ENCODE measurements at regions not wholly inside any gene's neighbourhood (a gene's known extent, or its start where the extent isn't known, plus 50 kb on each side); places are given as distances from the start of the nearest gene placed in this dataset.
"Not testable (repeated sequence)": the region's sequence is repeated elsewhere in the genome, so short reads cannot be mapped to it uniquely, and the experiment has no call there.

- H3K4me1 ChIP-seq (ENCODE audit: control insufficient read depth, insufficient read depth, low read length), result peaks cover 4% of the 10 kb centered on the region; the same call in 1 of the 2 replicates
- H3K9me3 ChIP-seq (ENCODE audit: control insufficient read depth, insufficient read depth, low read length), result no peaks in the 10 kb centered on the region
- H3K4me3 ChIP-seq (ENCODE audit: low read length), result no peak overlapping the region
- no peaks in the 10 kb centered on the region for H3K27me3 ChIP-seq (ENCODE audit: control insufficient read depth, insufficient read depth, low read length)
- DNase-seq (ENCODE audit: low read depth, low spot score), result no peak
- no peak overlapping the region for H3K27ac ChIP-seq (ENCODE audit: low read length)
- no peaks in the 10 kb centered on the region for H3K36me3 ChIP-seq (ENCODE audit: control insufficient read depth, insufficient read depth, low read length)
- WGBS (ENCODE audit: insufficient coverage, insufficient read length), result no CpG with 5 or more reads among the region's 3 CpGs
These were observed 123.1 kb upstream of the KRR1 start for GRCh38 chr12:75634244-75635222.

GRCh38 chr12:75633789-75634188, 122.4 kb upstream of the KRR1 start:
- Histone ChIP-seq H3K4me3 (ENCODE audit: low read length) (no peak overlapping the region), H3K27ac (ENCODE audit: low read length) (no peak overlapping the region), H3K27me3 (ENCODE audit: control insufficient read depth, insufficient read depth, low read length) (no peaks in the 10 kb centered on the region), H3K36me3 (ENCODE audit: control insufficient read depth, insufficient read depth, low read length) (no peaks in the 10 kb centered on the region), H3K4me1 (ENCODE audit: control insufficient read depth, insufficient read depth, low read length) (peaks cover 4% of the 10 kb centered on the region; the same call in 1 of the 2 replicates), H3K9me3 (ENCODE audit: control insufficient read depth, insufficient read depth, low read length) (no peaks in the 10 kb centered on the region)
- no peak for DNase-seq (ENCODE audit: low read depth, low spot score)
- no CpG with 5 or more reads among the region's 3 CpGs for WGBS (ENCODE audit: insufficient coverage, insufficient read length)

- Histone ChIP-seq H3K9me3 (ENCODE audit: control insufficient read depth, insufficient read depth, low read length) (no peaks in the 10 kb centered on the region), H3K4me3 (ENCODE audit: low read length) (no peak overlapping the region), H3K4me1 (ENCODE audit: control insufficient read depth, insufficient read depth, low read length) (peaks cover 4% of the 10 kb centered on the region; the same call in 1 of the 2 replicates), H3K36me3 (ENCODE audit: control insufficient read depth, insufficient read depth, low read length) (no peaks in the 10 kb centered on the region), H3K27ac (ENCODE audit: low read length) (no peak overlapping the region), H3K27me3 (ENCODE audit: control insufficient read depth, insufficient read depth, low read length) (no peaks in the 10 kb centered on the region)
- no CpG with 5 or more reads among the region's 3 CpGs for WGBS (ENCODE audit: insufficient coverage, insufficient read length)
- no peak for DNase-seq (ENCODE audit: low read depth, low spot score)
These were observed 121.0 kb upstream of the KRR1 start for GRCh38 chr12:75632442-75632841.

GRCh38 chr12:75631831-75632230, 120.4 kb upstream of the KRR1 start:
- no peaks in the 10 kb centered on the region for H3K36me3 ChIP-seq (ENCODE audit: control insufficient read depth, insufficient read depth, low read length)
- H3K4me3 ChIP-seq (ENCODE audit: low read length), result no peak overlapping the region
- H3K27me3 ChIP-seq (ENCODE audit: control insufficient read depth, insufficient read depth, low read length), result no peaks in the 10 kb centered on the region
- H3K27ac ChIP-seq (ENCODE audit: low read length), result no peak overlapping the region
- no peaks in the 10 kb centered on the region for H3K9me3 ChIP-seq (ENCODE audit: control insufficient read depth, insufficient read depth, low read length)
- no peak for DNase-seq (ENCODE audit: low read depth, low spot score)
- no CpG with 5 or more reads among the region's 5 CpGs for WGBS (ENCODE audit: insufficient coverage, insufficient read length)
- H3K4me1 ChIP-seq (ENCODE audit: control insufficient read depth, insufficient read depth, low read length), result peaks cover 4% of the 10 kb centered on the region; the same call in 1 of the 2 replicates

GRCh38 chr12:75630091-75630490, 118.7 kb upstream of the KRR1 start:
- no peak overlapping the region for H3K4me3 ChIP-seq (ENCODE audit: low read length)
- no peaks in the 10 kb centered on the region for H3K9me3 ChIP-seq (ENCODE audit: control insufficient read depth, insufficient read depth, low read length)
- no CpG with 5 or more reads among the region's 2 CpGs for WGBS (ENCODE audit: insufficient coverage, insufficient read length)
- peaks cover 4% of the 10 kb centered on the region; the same call in 1 of the 2 replicates for H3K4me1 ChIP-seq (ENCODE audit: control insufficient read depth, insufficient read depth, low read length)
- H3K27me3 ChIP-seq (ENCODE audit: control insufficient read depth, insufficient read depth, low read length), result no peaks in the 10 kb centered on the region
- no peak for DNase-seq (ENCODE audit: low read depth, low spot score)
- no peaks in the 10 kb centered on the region for H3K36me3 ChIP-seq (ENCODE audit: control insufficient read depth, insufficient read depth, low read length)
- no peak overlapping the region for H3K27ac ChIP-seq (ENCODE audit: low read length)

- Histone ChIP-seq H3K27ac (ENCODE audit: low read length) (no peak overlapping the region), H3K4me3 (ENCODE audit: low read length) (no peak overlapping the region)
- DNase-seq (ENCODE audit: low read depth, low spot score), result no peak
These were observed 117.5 kb upstream of the KRR1 start for GRCh38 chr12:75628916-75629315.

GRCh38 chr12:75628511-75628910, 117.1 kb upstream of the KRR1 start:
- H3K9me3 ChIP-seq (ENCODE audit: control insufficient read depth, insufficient read depth, low read length), result no peaks in the 10 kb centered on the region
- H3K36me3 ChIP-seq (ENCODE audit: control insufficient read depth, insufficient read depth, low read length), result no peaks in the 10 kb centered on the region
- H3K27ac ChIP-seq (ENCODE audit: low read length), result no peak overlapping the region
- WGBS (ENCODE audit: insufficient coverage, insufficient read length), result no CpG with 5 or more reads among the region's 1 CpG
- no peak overlapping the region for H3K4me3 ChIP-seq (ENCODE audit: low read length)
- H3K27me3 ChIP-seq (ENCODE audit: control insufficient read depth, insufficient read depth, low read length), result no peaks in the 10 kb centered on the region
- no peak for DNase-seq (ENCODE audit: low read depth, low spot score)
- H3K4me1 ChIP-seq (ENCODE audit: control insufficient read depth, insufficient read depth, low read length), result peaks cover under 1% of the 10 kb centered on the region; the same call in 1 of the 2 replicates

More at GRCh38 chr12:75628916-75629315, 117.5 kb upstream of the KRR1 start:
- Histone ChIP-seq H3K36me3 (ENCODE audit: control insufficient read depth, insufficient read depth, low read length) (no peaks in the 10 kb centered on the region), H3K9me3 (ENCODE audit: control insufficient read depth, insufficient read depth, low read length) (no peaks in the 10 kb centered on the region), H3K4me1 (ENCODE audit: control insufficient read depth, insufficient read depth, low read length) (peaks cover 4% of the 10 kb centered on the region; the same call in 1 of the 2 replicates), H3K27me3 (ENCODE audit: control insufficient read depth, insufficient read depth, low read length) (no peaks in the 10 kb centered on the region)

GRCh38 chr12:75623631-75624154, 112.3 kb upstream of the KRR1 start:
- H3K4me1 ChIP-seq (ENCODE audit: control insufficient read depth, insufficient read depth, low read length), result no peaks in the 10 kb centered on the region
- no CpG with 5 or more reads among the region's 4 CpGs for WGBS (ENCODE audit: insufficient coverage, insufficient read length)
- no peaks in the 10 kb centered on the region for H3K9me3 ChIP-seq (ENCODE audit: control insufficient read depth, insufficient read depth, low read length)
- no peaks in the 10 kb centered on the region for H3K27me3 ChIP-seq (ENCODE audit: control insufficient read depth, insufficient read depth, low read length)
- no peak overlapping the region for H3K4me3 ChIP-seq (ENCODE audit: low read length)
- H3K27ac ChIP-seq (ENCODE audit: low read length), result no peak overlapping the region
- no peak for DNase-seq (ENCODE audit: low read depth, low spot score)
- no peaks in the 10 kb centered on the region for H3K36me3 ChIP-seq (ENCODE audit: control insufficient read depth, insufficient read depth, low read length)

- Histone ChIP-seq H3K36me3 (ENCODE audit: control insufficient read depth, insufficient read depth, low read length) (no peaks in the 10 kb centered on the region), H3K27ac (ENCODE audit: low read length) (no peak overlapping the region), H3K4me3 (ENCODE audit: low read length) (no peak overlapping the region), H3K4me1 (ENCODE audit: control insufficient read depth, insufficient read depth, low read length) (no peaks in the 10 kb centered on the region), H3K9me3 (ENCODE audit: control insufficient read depth, insufficient read depth, low read length) (no peaks in the 10 kb centered on the region), H3K27me3 (ENCODE audit: control insufficient read depth, insufficient read depth, low read length) (no peaks in the 10 kb centered on the region)
- no peak for DNase-seq (ENCODE audit: low read depth, low spot score)
- no CpG with 5 or more reads among the region's 1 CpG for WGBS (ENCODE audit: insufficient coverage, insufficient read length)
These were observed 111.1 kb upstream of the KRR1 start for GRCh38 chr12:75622492-75622891.

- not testable (repeated sequence) for H3K4me1 ChIP-seq (ENCODE audit: control insufficient read depth, insufficient read depth, low read length); H3K27me3 ChIP-seq (ENCODE audit: control insufficient read depth, insufficient read depth, low read length); H3K36me3 ChIP-seq (ENCODE audit: control insufficient read depth, insufficient read depth, low read length); H3K9me3 ChIP-seq (ENCODE audit: control insufficient read depth, insufficient read depth, low read length); H3K27ac ChIP-seq (ENCODE audit: low read length); DNase-seq (ENCODE audit: low read depth, low spot score); H3K4me3 ChIP-seq (ENCODE audit: low read length)
- WGBS (ENCODE audit: insufficient coverage, insufficient read length), result no CpG with 5 or more reads among the region's 4 CpGs
These were observed 103.0 kb upstream of the KRR1 start for GRCh38 chr12:75614396-75614795.
